ENCODE measurements at regions not wholly inside any gene's neighbourhood (a gene's known extent, or its start where the extent isn't known, plus 50 kb on each side); places are given as distances from the start of the nearest gene placed in this dataset.
A peak's percentile ranks its signal among the peaks of the same experiment; 100 is the strongest.
"Not testable (repeated sequence)": the region's sequence is repeated elsewhere in the genome, so short reads cannot be mapped to it uniquely, and the experiment has no call there.

- DNase-seq (ENCODE audit: low read depth) = no peak
- no peak for TF ChIP-seq CTCF (conservative IDR thresholded peaks at IDR 0.05; ENCODE audit: low read length)
- H3K4me3 ChIP-seq (ENCODE audit: low read length) = no peak overlapping the region
Measured at GRCh38 chr2:100707016-100707947, 112.7 kb upstream of the NPAS2 start.

GRCh38 chr2:100708333-100708732 lies 111.6 kb upstream of the NPAS2 start:
- no peak overlapping the region for H3K4me3 ChIP-seq (ENCODE audit: low read length)
- DNase-seq (ENCODE audit: low read depth) = no peak
- no peak for TF ChIP-seq CTCF (conservative IDR thresholded peaks at IDR 0.05; ENCODE audit: low read length)

GRCh38 chr2:100713106-100713505 lies 106.8 kb upstream of the NPAS2 start:
- H3K4me3 ChIP-seq (ENCODE audit: low read length) = no peak overlapping the region
- no peak for TF ChIP-seq CTCF (conservative IDR thresholded peaks at IDR 0.05; ENCODE audit: low read length)
- no peak for DNase-seq (ENCODE audit: low read depth)

- H3K4me3 ChIP-seq (ENCODE audit: low read length) = not testable (repeated sequence)
- DNase-seq (ENCODE audit: low read depth) = peak; percentile 64
Measured at GRCh38 chr2:100714396-100715010, 105.4 kb upstream of the NPAS2 start.

GRCh38 chr2:100715861-100716260 lies 104.1 kb upstream of the NPAS2 start:
- not testable (repeated sequence) for DNase-seq (ENCODE audit: low read depth); H3K4me3 ChIP-seq (ENCODE audit: low read length)

GRCh38 chr2:100716581-100716980 lies 103.4 kb upstream of the NPAS2 start:
- DNase-seq (ENCODE audit: low read depth) = no peak
- no peak for TF ChIP-seq CTCF (conservative IDR thresholded peaks at IDR 0.05; ENCODE audit: low read length)
- no peak overlapping the region for H3K4me3 ChIP-seq (ENCODE audit: low read length)

GRCh38 chr2:100718065-100718629 lies 101.8 kb upstream of the NPAS2 start:
- H3K4me3 ChIP-seq (ENCODE audit: low read length) = no peak overlapping the region
- no peak for DNase-seq (ENCODE audit: low read depth)
- no peak for TF ChIP-seq CTCF (conservative IDR thresholded peaks at IDR 0.05; ENCODE audit: low read length)

- TF ChIP-seq CTCF (conservative IDR thresholded peaks at IDR 0.05; ENCODE audit: low read length) = no peak
- DNase-seq (ENCODE audit: low read depth) = no peak
- H3K4me3 ChIP-seq (ENCODE audit: low read length) = no peak overlapping the region
Measured at GRCh38 chr2:100720445-100720844, 99.5 kb upstream of the NPAS2 start.
